Gastrocnemius medialis (tissue), 4 donors: ENCODE measurements at regions not wholly inside any gene's neighbourhood (a gene's known extent, or its start where the extent isn't known, plus 50 kb on each side); places are given as distances from the start of the nearest gene placed in this dataset.

Experiments used
- POLR2A ChIP-seq, 2 donors: fragments of 450-650 bp; IDR thresholded peaks; one replicate each; pipeline ENCODE4 v1.6.1; 2017; ENCODE audit warnings: antibody characterized with exemption in 2 of 2, mild to moderate bottlenecking in 2 of 2, moderate library complexity in 2 of 2
- TF ChIP-seq, protein P1 (sequence below), 5 experiments: fragments of 450-650 bp in 3 of 5; fragments of 200-600 bp in 2 of 5; sonication (generic) in 2 of 5; IDR thresholded peaks in 4 of 5; conservative IDR thresholded peaks in 1 of 5; 1 replicate in 4 of 5; 2 replicates in 1 of 5; pipeline ENCODE4 v1.5.1; 2016 to 2019; ENCODE audit warnings: antibody characterized with exemption in 5 of 5, mild to moderate bottlenecking in 3 of 5, moderate library complexity in 3 of 5

GRCh38 chr12:83361475-83361874, 674.8 kb downstream of the TMTC2 start:
- TF ChIP-seq, protein P1, sequence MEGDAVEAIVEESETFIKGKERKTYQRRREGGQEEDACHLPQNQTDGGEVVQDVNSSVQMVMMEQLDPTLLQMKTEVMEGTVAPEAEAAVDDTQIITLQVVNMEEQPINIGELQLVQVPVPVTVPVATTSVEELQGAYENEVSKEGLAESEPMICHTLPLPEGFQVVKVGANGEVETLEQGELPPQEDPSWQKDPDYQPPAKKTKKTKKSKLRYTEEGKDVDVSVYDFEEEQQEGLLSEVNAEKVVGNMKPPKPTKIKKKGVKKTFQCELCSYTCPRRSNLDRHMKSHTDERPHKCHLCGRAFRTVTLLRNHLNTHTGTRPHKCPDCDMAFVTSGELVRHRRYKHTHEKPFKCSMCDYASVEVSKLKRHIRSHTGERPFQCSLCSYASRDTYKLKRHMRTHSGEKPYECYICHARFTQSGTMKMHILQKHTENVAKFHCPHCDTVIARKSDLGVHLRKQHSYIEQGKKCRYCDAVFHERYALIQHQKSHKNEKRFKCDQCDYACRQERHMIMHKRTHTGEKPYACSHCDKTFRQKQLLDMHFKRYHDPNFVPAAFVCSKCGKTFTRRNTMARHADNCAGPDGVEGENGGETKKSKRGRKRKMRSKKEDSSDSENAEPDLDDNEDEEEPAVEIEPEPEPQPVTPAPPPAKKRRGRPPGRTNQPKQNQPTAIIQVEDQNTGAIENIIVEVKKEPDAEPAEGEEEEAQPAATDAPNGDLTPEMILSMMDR (IDR thresholded peaks at IDR 0.05 in 4 of 5, conservative IDR thresholded peaks at IDR 0.05 in 1 of 5) = no peak
- no peak for TF ChIP-seq POLR2A (IDR thresholded peaks at IDR 0.05)
